HEK293 (cell line): ENCODE measurements at regions not wholly inside any gene's neighbourhood (a gene's known extent, or its start where the extent isn't known, plus 50 kb on each side); places are given as distances from the start of the nearest gene placed in this dataset.
A peak's percentile ranks its signal among the peaks of the same experiment; 100 is the strongest.

ENCODE experiments used
- CTCF ChIA-PET: fragments of 350-600 bp; formaldehyde crosslinking; extraction: SDS; loops from one replicate; lab custom pipeline; 2021; ENCODE audit warnings: antibody characterized with exemption; lab: Yijun Ruan, JAX
- POLR2A ChIA-PET: fragments of 300-600 bp; formaldehyde crosslinking; extraction: SDS; loops from one replicate; lab custom pipeline; 2020; ENCODE audit warnings: antibody characterized with exemption, inconsistent platforms; lab: Yijun Ruan, JAX
- H3K27ac ChIP-seq: fragments of 200-500 bp; sonication (Bioruptor generic); 2 replicates; pipeline ENCODE4 v1.5.1; 2014; ENCODE audit warnings: low read depth, low read length, control low read depth, inconsistent platforms; ENCODE audit errors: extremely low read depth
- H3K36me3 ChIP-seq, 2 experiments: fragments of 200-500 bp in 1 of 2; sonication (Bioruptor generic) in 1 of 2; 1 replicate in 1 of 2; 2 replicates in 1 of 2; pipeline ENCODE4 v1.5.1; 2014 to 2017; ENCODE audit warnings: inconsistent platforms in 2 of 2, low read length in 2 of 2; ENCODE audit not compliant: control insufficient read depth in 2 of 2, insufficient read depth in 1 of 2
- H3K4me1 ChIP-seq: fragments of 200-500 bp; sonication (Bioruptor generic); 2 replicates; pipeline ENCODE4 v1.5.1; 2014; ENCODE audit warnings: mild to moderate bottlenecking, low read length, inconsistent platforms; ENCODE audit not compliant: control insufficient read depth, insufficient read depth
- H3K4me3 ChIP-seq: 2 replicates; pipeline ENCODE4 v1.5.1; 2011; ENCODE audit warnings: low read depth, mild to moderate bottlenecking, control low read depth, low read length, moderate library complexity
- H3K9me3 ChIP-seq: fragments of 200-500 bp; sonication (Bioruptor generic); 2 replicates; pipeline ENCODE4 v1.5.1; 2014; ENCODE audit warnings: low read depth, low read length, inconsistent platforms; ENCODE audit not compliant: control insufficient read depth, insufficient read depth
- SCRT2 ChIP-seq: fragments of 450-650 bp; formaldehyde crosslinking; IDR thresholded peaks from 2 replicates; pipeline ENCODE4 v1.5.1; 2016; ENCODE audit warnings: missing biosample characterization, missing genetic modification characterization
- YY1 ChIP-seq: fragments of 450-650 bp; formaldehyde crosslinking; IDR thresholded peaks from 2 replicates; pipeline ENCODE4 v1.5.1; 2018; ENCODE audit warnings: missing biosample characterization, missing genetic modification characterization
- YY2 ChIP-seq: fragments of 450-650 bp; formaldehyde crosslinking; IDR thresholded peaks from 2 replicates; pipeline ENCODE4 v1.5.1; 2016; ENCODE audit warnings: missing biosample characterization, missing genetic modification characterization
- ZBTB48 ChIP-seq: fragments of 450-650 bp; formaldehyde crosslinking; IDR thresholded peaks from 2 replicates; pipeline ENCODE4 v1.5.1; 2016; ENCODE audit warnings: missing biosample characterization, missing genetic modification characterization
- ZFP41 ChIP-seq: fragments of 450-650 bp; formaldehyde crosslinking; IDR thresholded peaks from 2 replicates; pipeline ENCODE4 v1.5.1; 2016; ENCODE audit warnings: missing biosample characterization, missing genetic modification characterization, borderline replicate concordance
- ZNF146 ChIP-seq: fragments of 450-650 bp; formaldehyde crosslinking; IDR thresholded peaks from 2 replicates; pipeline ENCODE4 v1.5.1; 2016; ENCODE audit warnings: missing biosample characterization, missing genetic modification characterization
- ZNF366 ChIP-seq: fragments of 450-650 bp; formaldehyde crosslinking; conservative IDR thresholded peaks from 2 replicates; pipeline ENCODE4 v1.5.1; 2016; ENCODE audit warnings: missing biosample characterization, missing genetic modification characterization
- ZNF416 ChIP-seq: fragments of 450-650 bp; formaldehyde crosslinking; IDR thresholded peaks from 2 replicates; pipeline ENCODE4 v1.5.1; 2016; ENCODE audit warnings: missing biosample characterization, missing genetic modification characterization
- ZNF433 ChIP-seq: fragments of 450-650 bp; formaldehyde crosslinking; IDR thresholded peaks from 2 replicates; pipeline ENCODE4 v1.5.1; 2016; ENCODE audit warnings: missing biosample characterization, missing genetic modification characterization, low read depth
- ZNF610 ChIP-seq: fragments of 450-650 bp; formaldehyde crosslinking; IDR thresholded peaks from 2 replicates; pipeline ENCODE4 v1.5.1; 2016; ENCODE audit warnings: missing biosample characterization, missing genetic modification characterization, borderline replicate concordance
- ZNF654 ChIP-seq: fragments of 450-650 bp; formaldehyde crosslinking; IDR thresholded peaks from 2 replicates; pipeline ENCODE4 v1.5.1; 2016; ENCODE audit warnings: low read depth, missing biosample characterization, missing genetic modification characterization
- TF ChIP-seq, protein P1 (sequence below): fragments of 450-650 bp; formaldehyde crosslinking; IDR thresholded peaks from 2 replicates; pipeline ENCODE4 v1.5.1; 2016; ENCODE audit warnings: missing biosample characterization, missing genetic modification characterization
- TF ChIP-seq, protein P2 (sequence below): fragments of 450-650 bp; formaldehyde crosslinking; IDR thresholded peaks from 2 replicates; pipeline ENCODE4 v1.5.1; 2016; ENCODE audit warnings: missing biosample characterization, missing genetic modification characterization
- TF ChIP-seq, protein P3 (sequence below): fragments of 450-650 bp; formaldehyde crosslinking; IDR thresholded peaks from 2 replicates; pipeline ENCODE4 v1.5.1; 2017; ENCODE audit warnings: missing biosample characterization, missing genetic modification characterization
- TF ChIP-seq, protein P4 (sequence below): fragments of 450-650 bp; formaldehyde crosslinking; IDR thresholded peaks from 2 replicates; pipeline ENCODE4 v1.5.1; 2016; ENCODE audit warnings: missing biosample characterization, missing genetic modification characterization
- TF ChIP-seq, protein P5 (sequence below): fragments of 450-650 bp; formaldehyde crosslinking; IDR thresholded peaks from 2 replicates; pipeline ENCODE4 v1.5.1; 2016; ENCODE audit warnings: missing biosample characterization, missing genetic modification characterization

DNA sequence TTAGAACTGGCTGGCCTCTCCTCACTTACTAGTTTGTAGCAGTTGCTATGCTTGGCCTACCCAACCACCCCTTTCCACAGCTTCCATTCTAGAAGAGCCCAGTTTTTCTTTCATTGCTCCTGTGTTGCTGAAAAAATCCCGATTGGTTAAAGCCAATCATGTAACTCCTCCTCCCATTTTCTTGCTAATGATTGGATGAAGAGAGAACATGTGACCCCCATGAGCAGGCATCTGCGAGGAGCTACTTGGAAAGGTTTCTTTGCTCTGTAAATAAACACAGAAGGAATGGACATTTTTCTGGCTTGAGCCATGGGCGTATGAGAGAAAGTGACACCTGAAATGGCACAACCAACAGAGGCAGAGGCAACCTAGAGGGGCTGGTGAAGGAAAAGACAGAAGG, 773.8 kb upstream of the TBX3 start:
- POLR2A ChIA-PET: no interaction called here
- Histone ChIP-seq H3K36me3 (no peaks in the 10 kb centered on the region), H3K4me3 (no peak overlapping the region), H3K9me3 (no peaks in the 10 kb centered on the region), H3K27ac (no peak overlapping the region), H3K4me1 (no peaks in the 10 kb centered on the region)
- CTCF ChIA-PET: interaction anchor here (0.7 to 1.1 kb wide), 6 partner anchors 14 to 408 kb away, joined by 3 to 7 read pairs (median 3); no protein-coding TSS in a partner anchor
- TF ChIP-seq ZFP41 (tag by site-specific recombination) (no peak), YY1 (tag by site-specific recombination) (no peak), ZNF416 (tag by site-specific recombination) (no peak), SCRT2 (tag by site-specific recombination) (no peak), ZBTB48 (tag by site-specific recombination) (no peak), ZNF146 (tag by site-specific recombination) (no peak), ZNF433 (no peak)
- TF ChIP-seq, protein P1, sequence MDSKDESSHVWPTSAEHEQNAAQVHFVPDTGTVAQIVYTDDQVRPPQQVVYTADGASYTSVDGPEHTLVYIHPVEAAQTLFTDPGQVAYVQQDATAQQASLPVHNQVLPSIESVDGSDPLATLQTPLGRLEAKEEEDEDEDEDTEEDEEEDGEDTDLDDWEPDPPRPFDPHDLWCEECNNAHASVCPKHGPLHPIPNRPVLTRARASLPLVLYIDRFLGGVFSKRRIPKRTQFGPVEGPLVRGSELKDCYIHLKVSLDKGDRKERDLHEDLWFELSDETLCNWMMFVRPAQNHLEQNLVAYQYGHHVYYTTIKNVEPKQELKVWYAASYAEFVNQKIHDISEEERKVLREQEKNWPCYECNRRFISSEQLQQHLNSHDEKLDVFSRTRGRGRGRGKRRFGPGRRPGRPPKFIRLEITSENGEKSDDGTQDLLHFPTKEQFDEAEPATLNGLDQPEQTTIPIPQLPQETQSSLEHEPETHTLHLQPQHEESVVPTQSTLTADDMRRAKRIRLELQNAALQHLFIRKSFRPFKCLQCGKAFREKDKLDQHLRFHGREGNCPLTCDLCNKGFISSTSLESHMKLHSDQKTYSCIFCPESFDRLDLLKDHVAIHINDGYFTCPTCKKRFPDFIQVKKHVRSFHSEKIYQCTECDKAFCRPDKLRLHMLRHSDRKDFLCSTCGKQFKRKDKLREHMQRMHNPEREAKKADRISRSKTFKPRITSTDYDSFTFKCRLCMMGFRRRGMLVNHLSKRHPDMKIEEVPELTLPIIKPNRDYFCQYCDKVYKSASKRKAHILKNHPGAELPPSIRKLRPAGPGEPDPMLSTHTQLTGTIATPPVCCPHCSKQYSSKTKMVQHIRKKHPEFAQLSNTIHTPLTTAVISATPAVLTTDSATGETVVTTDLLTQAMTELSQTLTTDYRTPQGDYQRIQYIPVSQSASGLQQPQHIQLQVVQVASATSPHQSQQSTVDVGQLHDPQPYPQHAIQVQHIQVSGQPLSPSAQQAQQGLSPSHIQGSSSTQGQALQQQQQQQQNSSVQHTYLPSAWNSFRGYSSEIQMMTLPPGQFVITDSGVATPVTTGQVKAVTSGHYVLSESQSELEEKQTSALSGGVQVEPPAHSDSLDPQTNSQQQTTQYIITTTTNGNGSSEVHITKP: no peak
- TF ChIP-seq, protein P2, sequence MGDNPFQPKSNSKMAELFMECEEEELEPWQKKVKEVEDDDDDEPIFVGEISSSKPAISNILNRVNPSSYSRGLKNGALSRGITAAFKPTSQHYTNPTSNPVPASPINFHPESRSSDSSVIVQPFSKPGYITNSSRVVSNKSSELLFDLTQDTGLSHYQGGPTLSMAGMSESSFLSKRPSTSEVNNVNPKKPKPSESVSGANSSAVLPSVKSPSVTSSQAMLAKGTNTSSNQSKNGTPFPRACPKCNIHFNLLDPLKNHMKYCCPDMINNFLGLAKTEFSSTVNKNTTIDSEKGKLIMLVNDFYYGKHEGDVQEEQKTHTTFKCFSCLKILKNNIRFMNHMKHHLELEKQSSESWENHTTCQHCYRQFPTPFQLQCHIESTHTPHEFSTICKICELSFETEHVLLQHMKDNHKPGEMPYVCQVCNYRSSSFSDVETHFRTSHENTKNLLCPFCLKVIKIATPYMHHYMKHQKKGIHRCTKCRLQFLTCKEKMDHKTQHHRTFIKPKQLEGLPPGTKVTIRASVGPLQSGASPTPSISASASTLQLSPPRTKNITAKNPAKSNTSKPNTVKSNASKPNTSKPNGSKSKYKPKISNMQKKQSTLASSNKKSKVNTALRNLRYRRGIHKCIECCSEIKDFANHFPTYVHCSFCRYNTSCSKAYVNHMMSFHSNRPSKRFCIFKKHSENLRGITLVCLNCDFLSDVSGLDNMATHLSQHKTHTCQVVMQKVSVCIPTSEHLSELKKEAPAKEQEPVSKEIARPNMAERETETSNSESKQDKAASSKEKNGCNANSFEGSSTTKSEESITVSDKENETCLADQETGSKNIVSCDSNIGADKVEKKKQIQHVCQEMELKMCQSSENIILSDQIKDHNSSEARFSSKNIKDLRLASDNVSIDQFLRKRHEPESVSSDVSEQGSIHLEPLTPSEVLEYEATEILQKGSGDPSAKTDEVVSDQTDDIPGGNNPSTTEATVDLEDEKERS (tag by site-specific recombination): no peak
- TF ChIP-seq, protein P3, sequence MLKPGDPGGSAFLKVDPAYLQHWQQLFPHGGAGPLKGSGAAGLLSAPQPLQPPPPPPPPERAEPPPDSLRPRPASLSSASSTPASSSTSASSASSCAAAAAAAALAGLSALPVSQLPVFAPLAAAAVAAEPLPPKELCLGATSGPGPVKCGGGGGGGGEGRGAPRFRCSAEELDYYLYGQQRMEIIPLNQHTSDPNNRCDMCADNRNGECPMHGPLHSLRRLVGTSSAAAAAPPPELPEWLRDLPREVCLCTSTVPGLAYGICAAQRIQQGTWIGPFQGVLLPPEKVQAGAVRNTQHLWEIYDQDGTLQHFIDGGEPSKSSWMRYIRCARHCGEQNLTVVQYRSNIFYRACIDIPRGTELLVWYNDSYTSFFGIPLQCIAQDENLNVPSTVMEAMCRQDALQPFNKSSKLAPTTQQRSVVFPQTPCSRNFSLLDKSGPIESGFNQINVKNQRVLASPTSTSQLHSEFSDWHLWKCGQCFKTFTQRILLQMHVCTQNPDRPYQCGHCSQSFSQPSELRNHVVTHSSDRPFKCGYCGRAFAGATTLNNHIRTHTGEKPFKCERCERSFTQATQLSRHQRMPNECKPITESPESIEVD: no peak
- TF ChIP-seq, protein P4, sequence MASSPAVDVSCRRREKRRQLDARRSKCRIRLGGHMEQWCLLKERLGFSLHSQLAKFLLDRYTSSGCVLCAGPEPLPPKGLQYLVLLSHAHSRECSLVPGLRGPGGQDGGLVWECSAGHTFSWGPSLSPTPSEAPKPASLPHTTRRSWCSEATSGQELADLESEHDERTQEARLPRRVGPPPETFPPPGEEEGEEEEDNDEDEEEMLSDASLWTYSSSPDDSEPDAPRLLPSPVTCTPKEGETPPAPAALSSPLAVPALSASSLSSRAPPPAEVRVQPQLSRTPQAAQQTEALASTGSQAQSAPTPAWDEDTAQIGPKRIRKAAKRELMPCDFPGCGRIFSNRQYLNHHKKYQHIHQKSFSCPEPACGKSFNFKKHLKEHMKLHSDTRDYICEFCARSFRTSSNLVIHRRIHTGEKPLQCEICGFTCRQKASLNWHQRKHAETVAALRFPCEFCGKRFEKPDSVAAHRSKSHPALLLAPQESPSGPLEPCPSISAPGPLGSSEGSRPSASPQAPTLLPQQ (tag by site-specific recombination): no peak
- TF ChIP-seq, all 188 proteins: peak for 0

DNA sequence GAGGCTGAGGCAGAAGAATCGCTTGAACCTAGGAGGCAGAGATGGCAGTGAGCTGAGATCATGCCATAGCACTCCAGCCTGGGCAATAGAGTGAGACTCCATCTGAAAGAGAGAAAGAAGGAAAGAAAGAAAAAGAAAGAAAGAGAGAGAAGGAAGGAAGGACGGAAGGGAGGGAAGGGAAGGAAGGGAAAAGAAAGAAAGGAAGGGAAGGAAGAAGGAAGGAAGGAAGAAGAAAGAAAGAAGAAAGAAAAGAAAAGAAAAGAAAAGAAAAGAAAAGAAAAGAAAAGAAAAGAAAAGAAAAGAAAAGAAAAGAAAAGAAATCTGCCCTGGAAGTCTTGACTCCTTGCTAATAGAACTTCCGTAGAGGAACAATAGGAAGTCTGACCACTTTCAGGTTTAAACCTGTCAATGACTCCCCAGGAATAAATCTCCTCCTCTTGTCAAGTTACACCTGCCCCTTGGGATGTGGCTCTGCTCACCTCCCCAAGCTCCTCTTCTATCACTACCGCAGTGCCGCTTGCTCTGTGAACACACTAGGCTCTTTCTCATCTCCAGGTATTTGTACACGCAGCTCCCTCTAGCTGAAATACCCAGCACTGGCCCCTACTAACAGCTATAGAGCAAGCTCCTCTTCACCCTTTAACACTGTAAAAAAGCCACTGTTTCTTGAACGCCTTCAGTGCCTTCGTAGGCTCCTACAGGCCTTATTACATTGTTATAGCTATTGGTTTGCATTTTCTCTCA, 773.1 kb upstream of the TBX3 start:
- H3K27ac ChIP-seq: no peak overlapping the region
- H3K9me3 ChIP-seq: no peaks in the 10 kb centered on the region
- CTCF ChIA-PET: interaction anchor here (0.5 to 1.1 kb wide), 6 partner anchors 15 to 442 kb away, joined by 3 to 7 read pairs (median 3); no protein-coding TSS in a partner anchor
- no peaks in the 10 kb centered on the region for H3K36me3 ChIP-seq
- H3K4me3 ChIP-seq: no peak overlapping the region
- no peaks in the 10 kb centered on the region for H3K4me1 ChIP-seq
- TF ChIP-seq ZNF366: peak; percentile 77
- peak; percentile 26 for TF ChIP-seq ZNF654 (tag by site-specific recombination)
- TF ChIP-seq ZNF610: no peak
- no peak for TF ChIP-seq YY2
- TF ChIP-seq, protein P5, sequence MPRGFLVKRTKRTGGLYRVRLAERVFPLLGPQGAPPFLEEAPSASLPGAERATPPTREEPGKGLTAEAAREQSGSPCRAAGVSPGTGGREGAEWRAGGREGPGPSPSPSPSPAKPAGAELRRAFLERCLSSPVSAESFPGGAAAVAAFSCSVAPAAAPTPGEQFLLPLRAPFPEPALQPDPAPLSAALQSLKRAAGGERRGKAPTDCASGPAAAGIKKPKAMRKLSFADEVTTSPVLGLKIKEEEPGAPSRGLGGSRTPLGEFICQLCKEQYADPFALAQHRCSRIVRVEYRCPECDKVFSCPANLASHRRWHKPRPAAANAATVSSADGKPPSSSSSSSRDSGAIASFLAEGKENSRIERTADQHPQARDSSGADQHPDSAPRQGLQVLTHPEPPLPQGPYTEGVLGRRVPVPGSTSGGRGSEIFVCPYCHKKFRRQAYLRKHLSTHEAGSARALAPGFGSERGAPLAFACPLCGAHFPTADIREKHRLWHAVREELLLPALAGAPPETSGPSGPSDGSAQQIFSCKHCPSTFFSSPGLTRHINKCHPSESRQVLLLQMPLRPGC (tag by site-specific recombination): no peak
- TF ChIP-seq, all 188 proteins: peak for 2
- POLR2A ChIA-PET: interaction anchor here (0.8 kb wide), 1 partner anchor 773 kb away, joined by 5 read pairs; no protein-coding TSS in a partner anchor
